Esophagus (tissue), 2 donors: ENCODE measurements at regions not wholly inside any gene's neighbourhood (a gene's known extent, or its start where the extent isn't known, plus 50 kb on each side); places are given as distances from the start of the nearest gene placed in this dataset.

Experiments used
- H3K27ac ChIP-seq, 2 donors: one replicate each; pipeline ENCODE4 v1.5.1; 2013; ENCODE audit warnings: low read depth in 2 of 2, mild to moderate bottlenecking in 2 of 2, inconsistent platforms in 1 of 2, low read length in 1 of 2, moderate library complexity in 1 of 2
- H3K27me3 ChIP-seq, 2 donors: one replicate each; pipeline ENCODE4 v1.6.1; 2013; ENCODE audit warnings: low read length in 2 of 2, control low read depth in 1 of 2, mild to moderate bottlenecking in 1 of 2; ENCODE audit not compliant: insufficient read depth in 2 of 2, control insufficient read depth in 1 of 2
- H3K36me3 ChIP-seq, 2 donors: one replicate each; pipeline ENCODE4 v1.6.1; 2013; ENCODE audit warnings: low read length in 1 of 2; ENCODE audit not compliant: control insufficient read depth in 2 of 2, insufficient read depth in 2 of 2
- H3K4me1 ChIP-seq, 2 donors: one replicate each; pipeline ENCODE4 v1.6.1; 2013; ENCODE audit warnings: low read length in 1 of 2; ENCODE audit not compliant: control insufficient read depth in 2 of 2, insufficient read depth in 2 of 2
- H3K4me3 ChIP-seq, 2 donors: one replicate each; pipeline ENCODE4 v1.5.1; 2013; ENCODE audit warnings: low read length in 2 of 2, mild to moderate bottlenecking in 2 of 2, low read depth in 1 of 2, moderate library complexity in 1 of 2
- H3K9me3 ChIP-seq, 2 donors: one replicate each; pipeline ENCODE4 v1.6.1; 2013; ENCODE audit warnings: mild to moderate bottlenecking in 2 of 2, low read depth in 1 of 2, low read length in 1 of 2, moderate library complexity in 1 of 2; ENCODE audit not compliant: control insufficient read depth in 2 of 2, insufficient read depth in 1 of 2
- WGBS, 2 donors: extraction: QIAGEN DNeasy Blood & Tissue Kit; methylation state at CpG; one replicate each; pipeline ENCODE4 v1.1.7; 2013; 5-methylcytosine and 5-hydroxymethylcytosine counted together
- donor health status: healthy with polysubstance abuse.
- donor health status: Bipolar disorder and iron deficiency.

GRCh38 chr6:167392631-167393316, 67.9 kb downstream of the TTLL2 start:
- no peaks in the 10 kb centered on the region for H3K9me3 ChIP-seq
- no peaks in the 10 kb centered on the region for H3K27me3 ChIP-seq
- no peaks in the 10 kb centered on the region for H3K4me1 ChIP-seq
- H3K4me3 ChIP-seq = no peak overlapping the region
- 83% methylated on average over 10 to 13 of the region's 13 CpGs for WGBS, 2 donors
- no peaks in the 10 kb centered on the region for H3K36me3 ChIP-seq
- H3K27ac ChIP-seq = no peak overlapping the region

GRCh38 chr6:167393731-167394130, 68.8 kb downstream of the TTLL2 start:
- Histone ChIP-seq H3K27ac (no peak overlapping the region), H3K4me1 (no peaks in the 10 kb centered on the region), H3K4me3 (no peak overlapping the region), H3K9me3 (no peaks in the 10 kb centered on the region), H3K36me3 (no peaks in the 10 kb centered on the region), H3K27me3 (no peaks in the 10 kb centered on the region)
- WGBS, 2 donors = 91 to 92% methylated on average over 7 of the region's 7 CpGs

GRCh38 chr6:167394339-167394738, 69.5 kb downstream of the TTLL2 start:
- 54 to 56% methylated on average over 8 of the region's 8 CpGs for WGBS, 2 donors
- Histone ChIP-seq H3K27me3 (no peaks in the 10 kb centered on the region), H3K27ac (no peak overlapping the region), H3K9me3 (no peaks in the 10 kb centered on the region), H3K4me1 (no peaks in the 10 kb centered on the region), H3K36me3 (no peaks in the 10 kb centered on the region), H3K4me3 (no peak overlapping the region)

- Histone ChIP-seq H3K27ac (no peak overlapping the region), H3K36me3 (no peaks in the 10 kb centered on the region)
- 93 to 96% methylated on average over 19 of the region's 19 CpGs for WGBS, 2 donors
Measured at GRCh38 chr6:167394820-167395219, 69.9 kb downstream of the TTLL2 start.

GRCh38 chr6:167396068-167396658, 71.3 kb downstream of the TTLL2 start:
- no peaks in the 10 kb centered on the region for H3K27me3 ChIP-seq
- H3K4me3 ChIP-seq = no peak overlapping the region
- 67% methylated on average over 16 of the region's 16 CpGs for WGBS, 2 donors
- no peaks in the 10 kb centered on the region for H3K9me3 ChIP-seq
- no peaks in the 10 kb centered on the region for H3K36me3 ChIP-seq
- H3K4me1 ChIP-seq = no peaks in the 10 kb centered on the region
- H3K27ac ChIP-seq = no peak overlapping the region

More at GRCh38 chr6:167394820-167395219, 69.9 kb downstream of the TTLL2 start:
- Histone ChIP-seq H3K9me3 (no peaks in the 10 kb centered on the region), H3K4me3 (no peak overlapping the region), H3K27me3 (no peaks in the 10 kb centered on the region), H3K4me1 (no peaks in the 10 kb centered on the region)

- no peaks in the 10 kb centered on the region for H3K9me3 ChIP-seq
- 77 to 81% methylated on average over 23 of the region's 23 CpGs for WGBS, 2 donors
- no peaks in the 10 kb centered on the region for H3K36me3 ChIP-seq
- no peaks in the 10 kb centered on the region for H3K27me3 ChIP-seq
- H3K27ac ChIP-seq = no peak overlapping the region
- no peaks in the 10 kb centered on the region for H3K4me1 ChIP-seq
- H3K4me3 ChIP-seq = no peak overlapping the region
Measured at GRCh38 chr6:167396659-167397490, 72.0 kb downstream of the TTLL2 start.

GRCh38 chr6:167397712-167398111, 72.8 kb downstream of the TTLL2 start:
- H3K27ac ChIP-seq = no peak overlapping the region
- H3K4me3 ChIP-seq = no peak overlapping the region
- H3K9me3 ChIP-seq = no peaks in the 10 kb centered on the region
- H3K27me3 ChIP-seq = no peaks in the 10 kb centered on the region
- no peaks in the 10 kb centered on the region for H3K36me3 ChIP-seq
- H3K4me1 ChIP-seq = no peaks in the 10 kb centered on the region
- 94 to 97% methylated on average over 6 of the region's 6 CpGs for WGBS, 2 donors

GRCh38 chr6:167398214-167399050, 73.5 kb downstream of the TTLL2 start:
- Histone ChIP-seq H3K9me3 (no peaks in the 10 kb centered on the region), H3K4me3 (no peak overlapping the region), H3K4me1 (no peaks in the 10 kb centered on the region), H3K27ac (no peak overlapping the region), H3K36me3 (no peaks in the 10 kb centered on the region), H3K27me3 (no peaks in the 10 kb centered on the region)
- 82 to 84% methylated on average over 14 of the region's 14 CpGs for WGBS, 2 donors

- H3K4me1 ChIP-seq = no peaks in the 10 kb centered on the region
- WGBS, 2 donors = 87 to 89% methylated on average over 6 of the region's 6 CpGs
- no peak overlapping the region for H3K27ac ChIP-seq
- no peaks in the 10 kb centered on the region for H3K9me3 ChIP-seq
- H3K4me3 ChIP-seq = no peak overlapping the region
- no peaks in the 10 kb centered on the region for H3K36me3 ChIP-seq
- no peaks in the 10 kb centered on the region for H3K27me3 ChIP-seq
Measured at GRCh38 chr6:167399051-167399387, 74.1 kb downstream of the TTLL2 start.
